Hepatocyte (in vitro differentiated cells): ENCODE measurements at regions not wholly inside any gene's neighbourhood (a gene's known extent, or its start where the extent isn't known, plus 50 kb on each side); places are given as distances from the start of the nearest gene placed in this dataset.

ENCODE experiments used
- EZH2 ChIP-seq: fragments of 200-600 bp; sonication (generic); IDR thresholded peaks from 2 replicates; pipeline ENCODE4 v1.6.1; 2016; ENCODE audit warnings: antibody characterized with exemption, mild to moderate bottlenecking, borderline replicate concordance
- TF ChIP-seq, protein P1 (sequence below): fragments of 200-600 bp; sonication (generic); IDR thresholded peaks from 2 replicates; pipeline ENCODE4 v1.5.1; 2016; ENCODE audit warnings: antibody characterized with exemption, mild to moderate bottlenecking; ENCODE audit not compliant: poor library complexity

DNA sequence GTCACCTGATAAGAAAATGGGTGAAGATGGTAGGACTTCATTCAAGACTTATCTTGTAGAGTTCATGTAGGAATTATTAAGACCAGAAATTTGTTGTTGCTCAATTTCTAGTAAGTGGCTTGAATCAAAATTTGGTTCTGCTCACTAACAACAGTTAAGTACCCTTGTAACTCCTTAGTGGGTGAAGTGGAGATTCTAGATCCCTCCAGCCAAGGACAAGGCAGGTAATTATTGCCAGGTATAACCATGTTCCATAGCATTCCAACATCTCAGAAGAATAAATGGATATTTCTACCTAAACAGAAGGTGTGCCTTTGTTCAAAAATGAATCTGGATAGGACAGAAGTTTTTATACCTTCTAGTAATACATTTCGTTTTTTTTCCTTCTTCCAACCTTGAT is 282.3 kb downstream of the DUSP10 start:
- TF ChIP-seq, protein P1, sequence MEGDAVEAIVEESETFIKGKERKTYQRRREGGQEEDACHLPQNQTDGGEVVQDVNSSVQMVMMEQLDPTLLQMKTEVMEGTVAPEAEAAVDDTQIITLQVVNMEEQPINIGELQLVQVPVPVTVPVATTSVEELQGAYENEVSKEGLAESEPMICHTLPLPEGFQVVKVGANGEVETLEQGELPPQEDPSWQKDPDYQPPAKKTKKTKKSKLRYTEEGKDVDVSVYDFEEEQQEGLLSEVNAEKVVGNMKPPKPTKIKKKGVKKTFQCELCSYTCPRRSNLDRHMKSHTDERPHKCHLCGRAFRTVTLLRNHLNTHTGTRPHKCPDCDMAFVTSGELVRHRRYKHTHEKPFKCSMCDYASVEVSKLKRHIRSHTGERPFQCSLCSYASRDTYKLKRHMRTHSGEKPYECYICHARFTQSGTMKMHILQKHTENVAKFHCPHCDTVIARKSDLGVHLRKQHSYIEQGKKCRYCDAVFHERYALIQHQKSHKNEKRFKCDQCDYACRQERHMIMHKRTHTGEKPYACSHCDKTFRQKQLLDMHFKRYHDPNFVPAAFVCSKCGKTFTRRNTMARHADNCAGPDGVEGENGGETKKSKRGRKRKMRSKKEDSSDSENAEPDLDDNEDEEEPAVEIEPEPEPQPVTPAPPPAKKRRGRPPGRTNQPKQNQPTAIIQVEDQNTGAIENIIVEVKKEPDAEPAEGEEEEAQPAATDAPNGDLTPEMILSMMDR, result no peak
- TF ChIP-seq EZH2, result no peak
